Central memory CD8-positive, alpha-beta T cell (primary cell): ENCODE measurements at regions not wholly inside any gene's neighbourhood (a gene's known extent, or its start where the extent isn't known, plus 50 kb on each side); places are given as distances from the start of the nearest gene placed in this dataset.
"Not testable (repeated sequence)": the region's sequence is repeated elsewhere in the genome, so short reads cannot be mapped to it uniquely, and the experiment has no call there.

ENCODE experiments used
- ATAC-seq: fragments of 150-1000 bp; cut with Tn5 transposase; replicated peaks from 2 replicates; pipeline ENCODE4 v1.10.0; 2022; ENCODE audit warnings: mild to moderate bottlenecking, moderate FRiP score, moderate number of reproducible peaks; ENCODE audit not compliant: poor library complexity, severe bottlenecking; ENCODE audit errors: extremely low read depth
- DNase-seq, 2 donors: peaks; one replicate each; pipeline ENCODE4 v3.0.0; 2021; ENCODE audit warnings: low spot score in 2 of 2
- H3K27ac Mint-ChIP-seq: one replicate; pipeline ENCODE4 v1.8.0; 2022; ENCODE audit warnings: low read depth, mild to moderate bottlenecking, moderate library complexity, mixed read lengths
- H3K27me3 Mint-ChIP-seq: one replicate; pipeline ENCODE4 v1.8.0; 2022; ENCODE audit warnings: mixed read lengths
- H3K36me3 Mint-ChIP-seq: one replicate; pipeline ENCODE4 v1.8.0; 2022; ENCODE audit warnings: mild to moderate bottlenecking, moderate library complexity, mixed read lengths; ENCODE audit not compliant: insufficient read depth
- H3K4me1 Mint-ChIP-seq: one replicate; pipeline ENCODE4 v1.8.0; 2022; ENCODE audit warnings: mixed read lengths
- H3K4me3 Mint-ChIP-seq: one replicate; pipeline ENCODE4 v1.8.0; 2022; ENCODE audit warnings: mild to moderate bottlenecking, moderate library complexity, mixed read lengths
- H3K9me3 Mint-ChIP-seq: one replicate; pipeline ENCODE4 v1.8.0; 2022; ENCODE audit warnings: mixed read lengths

GRCh38 chr14:37865719-37866549 lies 270.5 kb downstream of the TTC6 start:
- peaks cover 13% of the 10 kb centered on the region for H3K27me3 Mint-ChIP-seq
- H3K4me1 Mint-ChIP-seq = no peaks in the 10 kb centered on the region
- H3K9me3 Mint-ChIP-seq = no peaks in the 10 kb centered on the region
- H3K27ac Mint-ChIP-seq = no peak overlapping the region
- H3K4me3 Mint-ChIP-seq = no peak overlapping the region
- ATAC-seq (no peak), DNase-seq (no peak)
- peaks cover 2% of the 10 kb centered on the region for H3K36me3 Mint-ChIP-seq

- Mint-ChIP-seq H3K4me1 (peaks cover 3% of the 10 kb centered on the region), H3K27ac (no peak overlapping the region), H3K27me3 (peaks cover 12% of the 10 kb centered on the region), H3K9me3 (no peaks in the 10 kb centered on the region), H3K36me3 (peaks cover 2% of the 10 kb centered on the region), H3K4me3 (no peak overlapping the region)
- ATAC-seq (no peak), DNase-seq (no peak)
Measured at GRCh38 chr14:37869633-37870032, 274.2 kb downstream of the TTC6 start.

- no peak overlapping the region for H3K4me3 Mint-ChIP-seq
- ATAC-seq = no peak
- H3K27ac Mint-ChIP-seq = no peak overlapping the region
- H3K27me3 Mint-ChIP-seq = peaks cover 12% of the 10 kb centered on the region
- no peak for DNase-seq
- peaks cover 7% of the 10 kb centered on the region for H3K4me1 Mint-ChIP-seq
- peaks cover 2% of the 10 kb centered on the region for H3K36me3 Mint-ChIP-seq
- H3K9me3 Mint-ChIP-seq = no peaks in the 10 kb centered on the region
Measured at GRCh38 chr14:37870170-37870569, 274.7 kb downstream of the TTC6 start.

GRCh38 chr14:37870632-37871346 lies 275.4 kb downstream of the TTC6 start:
- H3K27ac Mint-ChIP-seq = no peak overlapping the region
- DNase-seq = no peak
- no peaks in the 10 kb centered on the region for H3K9me3 Mint-ChIP-seq
- H3K27me3 Mint-ChIP-seq = peaks cover 12% of the 10 kb centered on the region
- peaks cover 2% of the 10 kb centered on the region for H3K36me3 Mint-ChIP-seq
- ATAC-seq = no peak
- peaks cover 7% of the 10 kb centered on the region for H3K4me1 Mint-ChIP-seq
- H3K4me3 Mint-ChIP-seq = no peak overlapping the region

GRCh38 chr14:37874065-37874428 lies 278.6 kb downstream of the TTC6 start:
- ATAC-seq, H3K4me1 Mint-ChIP-seq, H3K4me3 Mint-ChIP-seq, DNase-seq, H3K9me3 Mint-ChIP-seq, H3K27ac Mint-ChIP-seq, H3K27me3 Mint-ChIP-seq, H3K36me3 Mint-ChIP-seq: not testable (repeated sequence)

GRCh38 chr14:37874429-37875109 lies 279.1 kb downstream of the TTC6 start:
- H3K36me3 Mint-ChIP-seq = no peaks in the 10 kb centered on the region
- ATAC-seq = peak; percentile 70
- DNase-seq = peak; percentile 56 to 61
- peaks cover 7% of the 10 kb centered on the region for H3K4me1 Mint-ChIP-seq
- no peaks in the 10 kb centered on the region for H3K9me3 Mint-ChIP-seq
- no peak overlapping the region for H3K27ac Mint-ChIP-seq
- H3K4me3 Mint-ChIP-seq = no peak overlapping the region
- H3K27me3 Mint-ChIP-seq = peaks cover under 1% of the 10 kb centered on the region

- ATAC-seq (no peak), DNase-seq (no peak)
- no peaks in the 10 kb centered on the region for H3K4me1 Mint-ChIP-seq
- H3K9me3 Mint-ChIP-seq = no peaks in the 10 kb centered on the region
- no peak overlapping the region for H3K4me3 Mint-ChIP-seq
- no peaks in the 10 kb centered on the region for H3K36me3 Mint-ChIP-seq
- H3K27ac Mint-ChIP-seq = no peak overlapping the region
- peaks cover 37% of the 10 kb centered on the region for H3K27me3 Mint-ChIP-seq
Measured at GRCh38 chr14:37888234-37888633, 292.8 kb downstream of the TTC6 start.

GRCh38 chr14:37889087-37889486 lies 293.7 kb downstream of the TTC6 start:
- ATAC-seq (no peak), DNase-seq (no peak)
- Mint-ChIP-seq H3K36me3 (no peaks in the 10 kb centered on the region), H3K27me3 (peaks cover 43% of the 10 kb centered on the region), H3K27ac (no peak overlapping the region), H3K4me3 (no peak overlapping the region), H3K4me1 (no peaks in the 10 kb centered on the region), H3K9me3 (no peaks in the 10 kb centered on the region)

GRCh38 chr14:37890095-37890494 lies 294.7 kb downstream of the TTC6 start:
- H3K4me3 Mint-ChIP-seq = no peak overlapping the region
- no peak overlapping the region for H3K27ac Mint-ChIP-seq
- H3K9me3 Mint-ChIP-seq = no peaks in the 10 kb centered on the region
- peaks cover 46% of the 10 kb centered on the region for H3K27me3 Mint-ChIP-seq
- DNase-seq (no peak), ATAC-seq (no peak)
- H3K36me3 Mint-ChIP-seq = no peaks in the 10 kb centered on the region
- H3K4me1 Mint-ChIP-seq = no peaks in the 10 kb centered on the region

GRCh38 chr14:37891500-37891899 lies 296.1 kb downstream of the TTC6 start:
- DNase-seq, H3K36me3 Mint-ChIP-seq, ATAC-seq, H3K4me1 Mint-ChIP-seq, H3K27ac Mint-ChIP-seq, H3K9me3 Mint-ChIP-seq, H3K4me3 Mint-ChIP-seq: not testable (repeated sequence)
- H3K27me3 Mint-ChIP-seq = peaks cover 60% of the 10 kb centered on the region

- no peaks in the 10 kb centered on the region for H3K36me3 Mint-ChIP-seq
- no peak overlapping the region for H3K4me3 Mint-ChIP-seq
- DNase-seq = no peak
- peaks cover 73% of the 10 kb centered on the region for H3K27me3 Mint-ChIP-seq
- no peaks in the 10 kb centered on the region for H3K4me1 Mint-ChIP-seq
- no peak overlapping the region for H3K27ac Mint-ChIP-seq
- no peaks in the 10 kb centered on the region for H3K9me3 Mint-ChIP-seq
- no peak for ATAC-seq
Measured at GRCh38 chr14:37894463-37894862, 299.0 kb downstream of the TTC6 start.

GRCh38 chr14:37899365-37899764 lies 303.9 kb downstream of the TTC6 start:
- Mint-ChIP-seq H3K27ac (no peak overlapping the region), H3K4me3 (no peak overlapping the region), H3K27me3 (peaks cover 57% of the 10 kb centered on the region), H3K36me3 (no peaks in the 10 kb centered on the region), H3K9me3 (no peaks in the 10 kb centered on the region), H3K4me1 (peaks cover 4% of the 10 kb centered on the region)
- DNase-seq (no peak), ATAC-seq (no peak)
